ENCODE measurements at regions not wholly inside any gene's neighbourhood (a gene's known extent, or its start where the extent isn't known, plus 50 kb on each side); places are given as distances from the start of the nearest gene placed in this dataset.

DNA sequence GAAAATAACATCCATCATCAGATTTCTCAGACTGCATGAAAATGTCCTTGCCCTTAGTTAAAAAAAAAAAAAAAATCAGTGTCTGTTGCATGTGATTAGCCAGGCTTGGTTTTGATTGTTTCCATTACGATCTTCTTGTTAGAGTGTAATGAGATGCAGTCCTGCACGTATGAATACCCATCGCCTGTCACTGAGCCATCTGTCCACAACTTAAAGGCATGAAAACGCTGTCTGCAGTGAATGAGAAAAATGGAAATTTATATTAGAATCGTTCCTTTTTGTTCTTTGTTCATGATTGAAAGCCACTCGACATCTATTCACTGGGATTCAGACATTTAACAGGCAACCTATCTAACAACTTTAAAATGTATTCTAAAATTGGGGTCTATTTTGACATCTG is 521.7 kb upstream of the SPHKAP start:
- Histone ChIP-seq H4K20me1 (ENCODE audit: insufficient read depth, low read length) (no peaks in the 10 kb centered on the region), H3K4me1 (ENCODE audit: insufficient read depth, low read length, severe bottlenecking) (no peaks in the 10 kb centered on the region), H3K27ac (ENCODE audit: low read depth, low read length, poor library complexity, severe bottlenecking) (no peak overlapping the region), H3K4me2 (ENCODE audit: low read length) (no peak overlapping the region), H3F3A (ENCODE audit: insufficient read depth, low read length) (no peaks in the 10 kb centered on the region), H3K79me2 (ENCODE audit: insufficient read depth, low read length) (no peaks in the 10 kb centered on the region), H3K9me3 (ENCODE audit: low read length) (no peaks in the 10 kb centered on the region), H3K4me3 (ENCODE audit: low read depth, low read length, poor library complexity, severe bottlenecking) (no peak overlapping the region), H3K36me3 (ENCODE audit: insufficient read depth, low read length) (no peaks in the 10 kb centered on the region), H3K9me2 (ENCODE audit: low read depth, low read length) (no peaks in the 10 kb centered on the region), H3K9ac (ENCODE audit: low read length) (no peak overlapping the region), H2AFZ (ENCODE audit: low read length) (no peak overlapping the region), H3K27me3 (ENCODE audit: insufficient read depth, low read length) (no peaks in the 10 kb centered on the region)
- no peak for TF ChIP-seq EZH2 (IDR thresholded peaks at IDR 0.05; ENCODE audit: borderline replicate concordance, low read length)
- TF ChIP-seq CTCF (IDR thresholded peaks at IDR 0.05; ENCODE audit: low read length), result no peak

DNA sequence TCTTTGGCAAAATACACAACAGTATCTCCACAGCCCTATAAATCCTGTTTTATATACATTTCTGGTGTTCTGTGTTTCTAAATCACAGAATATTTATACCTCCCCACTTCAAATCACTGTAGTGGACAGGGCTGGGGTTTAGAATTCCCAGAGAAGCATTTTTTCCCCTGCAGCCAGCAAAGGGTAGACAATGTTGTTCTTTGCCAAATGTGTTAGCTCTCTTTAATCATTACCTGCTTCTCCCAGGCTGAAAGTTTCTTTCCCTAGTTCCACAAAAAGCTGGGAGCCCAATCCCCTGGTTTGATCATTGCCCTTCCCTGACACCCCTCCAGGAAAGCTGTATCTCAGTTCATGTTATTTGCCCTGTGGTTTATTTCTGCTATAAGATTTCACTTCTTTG is 520.0 kb upstream of the SPHKAP start:
- no peak overlapping the region for H3K4me3 ChIP-seq (ENCODE audit: low read depth, low read length, poor library complexity, severe bottlenecking)
- H3K27ac ChIP-seq (ENCODE audit: low read depth, low read length, poor library complexity, severe bottlenecking), result no peak overlapping the region
- no peak overlapping the region for H3K9ac ChIP-seq (ENCODE audit: low read length)
- no peaks in the 10 kb centered on the region for H3K36me3 ChIP-seq (ENCODE audit: insufficient read depth, low read length)
- no peak overlapping the region for H3K4me2 ChIP-seq (ENCODE audit: low read length)
- H3F3A ChIP-seq (ENCODE audit: insufficient read depth, low read length), result no peaks in the 10 kb centered on the region
- no peaks in the 10 kb centered on the region for H3K27me3 ChIP-seq (ENCODE audit: insufficient read depth, low read length)
- TF ChIP-seq CTCF (IDR thresholded peaks at IDR 0.05; ENCODE audit: low read length), result no peak
- no peak for TF ChIP-seq EZH2 (IDR thresholded peaks at IDR 0.05; ENCODE audit: borderline replicate concordance, low read length)
- no peaks in the 10 kb centered on the region for H3K4me1 ChIP-seq (ENCODE audit: insufficient read depth, low read length, severe bottlenecking)
- H4K20me1 ChIP-seq (ENCODE audit: insufficient read depth, low read length), result no peaks in the 10 kb centered on the region
- no peaks in the 10 kb centered on the region for H3K9me3 ChIP-seq (ENCODE audit: low read length)
- H3K79me2 ChIP-seq (ENCODE audit: insufficient read depth, low read length), result no peaks in the 10 kb centered on the region
- no peak overlapping the region for H2AFZ ChIP-seq (ENCODE audit: low read length)
- no peaks in the 10 kb centered on the region for H3K9me2 ChIP-seq (ENCODE audit: low read depth, low read length)

DNA sequence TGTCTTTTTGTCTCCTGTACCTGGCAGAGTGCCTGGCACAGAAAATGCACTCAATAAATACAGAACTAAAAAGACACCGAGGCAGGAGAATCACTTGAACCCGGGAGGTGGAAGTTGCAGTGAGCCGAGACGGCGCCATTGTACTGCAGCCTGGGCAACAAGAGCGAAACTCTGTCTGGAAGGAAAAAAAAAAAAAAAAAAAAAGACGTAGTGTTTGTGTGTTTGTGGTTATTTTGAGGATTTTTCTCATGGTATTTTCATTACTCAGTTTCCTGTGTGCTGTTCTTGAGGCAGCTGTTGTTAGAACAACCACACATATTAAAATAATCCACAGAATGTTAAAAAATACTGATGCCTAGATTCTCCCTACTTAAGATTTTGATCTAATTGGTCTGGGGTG is 519.2 kb upstream of the SPHKAP start:
- H3K27me3 ChIP-seq (ENCODE audit: insufficient read depth, low read length), result no peaks in the 10 kb centered on the region
- H3K27ac ChIP-seq (ENCODE audit: low read depth, low read length, poor library complexity, severe bottlenecking), result no peak overlapping the region
- no peaks in the 10 kb centered on the region for H3K9me2 ChIP-seq (ENCODE audit: low read depth, low read length)
- H3K79me2 ChIP-seq (ENCODE audit: insufficient read depth, low read length), result no peaks in the 10 kb centered on the region
- no peaks in the 10 kb centered on the region for H3K9me3 ChIP-seq (ENCODE audit: low read length)
- H3K4me3 ChIP-seq (ENCODE audit: low read depth, low read length, poor library complexity, severe bottlenecking), result no peak overlapping the region
- TF ChIP-seq CTCF (IDR thresholded peaks at IDR 0.05; ENCODE audit: low read length) (no peak), EZH2 (IDR thresholded peaks at IDR 0.05; ENCODE audit: borderline replicate concordance, low read length) (no peak)
- H3K36me3 ChIP-seq (ENCODE audit: insufficient read depth, low read length), result no peaks in the 10 kb centered on the region
- H4K20me1 ChIP-seq (ENCODE audit: insufficient read depth, low read length), result no peaks in the 10 kb centered on the region
- no peak overlapping the region for H3K9ac ChIP-seq (ENCODE audit: low read length)
- H3F3A ChIP-seq (ENCODE audit: insufficient read depth, low read length), result no peaks in the 10 kb centered on the region
- H3K4me2 ChIP-seq (ENCODE audit: low read length), result no peak overlapping the region
- no peaks in the 10 kb centered on the region for H3K4me1 ChIP-seq (ENCODE audit: insufficient read depth, low read length, severe bottlenecking)
- no peak overlapping the region for H2AFZ ChIP-seq (ENCODE audit: low read length)
